ENCODE measurements at regions not wholly inside any gene's neighbourhood (a gene's known extent, or its start where the extent isn't known, plus 50 kb on each side); places are given as distances from the start of the nearest gene placed in this dataset.

- H3K4me1 ChIP-seq (ENCODE audit: control insufficient read depth, extremely low read depth, insufficient read depth, low read length): no peaks in the 10 kb centered on the region
- H3K27ac ChIP-seq (ENCODE audit: insufficient read depth, low read length): no peak overlapping the region
- no peaks in the 10 kb centered on the region for H3K9me3 ChIP-seq (ENCODE audit: control insufficient read depth, insufficient read depth, low read depth, low read length)
- H2AFZ ChIP-seq (ENCODE audit: low read length): peak overlapping the region; percentile 75
- H3K4me2 ChIP-seq (ENCODE audit: extremely low read depth, insufficient read depth, low read length): peak overlapping the region; percentile 60
- H4K20me1 ChIP-seq (ENCODE audit: control insufficient read depth, extremely low read depth, insufficient read depth, low read length): no peaks in the 10 kb centered on the region
- DNase-seq (ENCODE audit: low read depth in 2 of 2): peak in 1 of 2 donors; percentile 26
- H3K36me3 ChIP-seq (ENCODE audit: control insufficient read depth, insufficient read depth, low read length): no peaks in the 10 kb centered on the region
- TF ChIP-seq, protein P1, sequence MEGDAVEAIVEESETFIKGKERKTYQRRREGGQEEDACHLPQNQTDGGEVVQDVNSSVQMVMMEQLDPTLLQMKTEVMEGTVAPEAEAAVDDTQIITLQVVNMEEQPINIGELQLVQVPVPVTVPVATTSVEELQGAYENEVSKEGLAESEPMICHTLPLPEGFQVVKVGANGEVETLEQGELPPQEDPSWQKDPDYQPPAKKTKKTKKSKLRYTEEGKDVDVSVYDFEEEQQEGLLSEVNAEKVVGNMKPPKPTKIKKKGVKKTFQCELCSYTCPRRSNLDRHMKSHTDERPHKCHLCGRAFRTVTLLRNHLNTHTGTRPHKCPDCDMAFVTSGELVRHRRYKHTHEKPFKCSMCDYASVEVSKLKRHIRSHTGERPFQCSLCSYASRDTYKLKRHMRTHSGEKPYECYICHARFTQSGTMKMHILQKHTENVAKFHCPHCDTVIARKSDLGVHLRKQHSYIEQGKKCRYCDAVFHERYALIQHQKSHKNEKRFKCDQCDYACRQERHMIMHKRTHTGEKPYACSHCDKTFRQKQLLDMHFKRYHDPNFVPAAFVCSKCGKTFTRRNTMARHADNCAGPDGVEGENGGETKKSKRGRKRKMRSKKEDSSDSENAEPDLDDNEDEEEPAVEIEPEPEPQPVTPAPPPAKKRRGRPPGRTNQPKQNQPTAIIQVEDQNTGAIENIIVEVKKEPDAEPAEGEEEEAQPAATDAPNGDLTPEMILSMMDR (conservative IDR thresholded peaks at IDR 0.05 in 1 of 2, IDR thresholded peaks at IDR 0.05 in 1 of 2; ENCODE audit: low read depth in 1 of 2, low read length in 2 of 2): no peak
- no peak for TF ChIP-seq EZH2 (IDR thresholded peaks at IDR 0.05; ENCODE audit: low read length, missing control alignments)
- H3K79me2 ChIP-seq (ENCODE audit: control insufficient read depth, insufficient read depth, low read length): no peaks in the 10 kb centered on the region
- H3K27me3 ChIP-seq (ENCODE audit: control insufficient read depth, insufficient read depth, low read length): peaks cover 3% of the 10 kb centered on the region
- H3K4me3 ChIP-seq (replicated peaks in 1 of 4; ENCODE audit: control extremely low read depth in 1 of 4, insufficient read depth in 1 of 4, low read depth in 3 of 4, low read length in 4 of 4): peak overlapping the region; percentile 13 to 74 (median 34)
- no peak overlapping the region for H3K9ac ChIP-seq (ENCODE audit: insufficient read depth, low read length)
Observed at GRCh38 chr2:64227603-64228125, 83.4 kb upstream of the PELI1 start.

GRCh38 chr2:64228126-64228678 lies 84.0 kb upstream of the PELI1 start:
- Histone ChIP-seq H2AFZ (ENCODE audit: low read length) (peak overlapping the region; percentile 75), H3K79me2 (ENCODE audit: control insufficient read depth, insufficient read depth, low read length) (no peaks in the 10 kb centered on the region), H3K9me3 (ENCODE audit: control insufficient read depth, insufficient read depth, low read depth, low read length) (no peaks in the 10 kb centered on the region), H4K20me1 (ENCODE audit: control insufficient read depth, extremely low read depth, insufficient read depth, low read length) (no peaks in the 10 kb centered on the region), H3K9ac (ENCODE audit: insufficient read depth, low read length) (no peak overlapping the region), H3K4me1 (ENCODE audit: control insufficient read depth, extremely low read depth, insufficient read depth, low read length) (no peaks in the 10 kb centered on the region), H3K4me2 (ENCODE audit: extremely low read depth, insufficient read depth, low read length) (peak overlapping the region; percentile 60), H3K4me3 (replicated peaks in 1 of 4; ENCODE audit: control extremely low read depth in 1 of 4, insufficient read depth in 1 of 4, low read depth in 3 of 4, low read length in 4 of 4) (peak overlapping the region; percentile 13 to 74 (median 34)), H3K36me3 (ENCODE audit: control insufficient read depth, insufficient read depth, low read length) (no peaks in the 10 kb centered on the region), H3K27me3 (ENCODE audit: control insufficient read depth, insufficient read depth, low read length) (peaks cover 3% of the 10 kb centered on the region), H3K27ac (ENCODE audit: insufficient read depth, low read length) (no peak overlapping the region)
- TF ChIP-seq EZH2 (IDR thresholded peaks at IDR 0.05; ENCODE audit: low read length, missing control alignments): no peak
- TF ChIP-seq, protein P1 (conservative IDR thresholded peaks at IDR 0.05 in 1 of 2, IDR thresholded peaks at IDR 0.05 in 1 of 2; ENCODE audit: low read depth in 1 of 2, low read length in 2 of 2): no peak
- DNase-seq (ENCODE audit: low read depth in 2 of 2): peak; percentile 61 to 69

DNA sequence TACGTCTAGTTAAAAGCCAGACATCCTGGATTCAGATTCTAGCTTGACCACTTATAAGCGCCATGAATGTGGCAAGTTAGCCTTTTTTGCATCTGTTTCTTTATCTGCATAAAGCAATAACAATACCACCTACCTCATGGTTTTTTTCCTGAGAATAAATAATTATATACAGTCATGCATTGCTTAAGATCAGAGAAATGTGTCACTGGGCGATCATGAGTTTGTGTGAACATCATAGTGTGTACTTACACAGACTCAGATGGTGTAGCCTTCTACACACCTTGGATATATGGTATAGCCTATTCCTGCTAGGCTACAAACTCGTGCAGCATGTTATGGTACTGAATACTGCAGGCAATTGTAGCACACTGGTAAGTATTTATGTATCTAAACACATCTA lies 84.7 kb upstream of the PELI1 start:
- Histone ChIP-seq H2AFZ (ENCODE audit: low read length) (no peak overlapping the region), H4K20me1 (ENCODE audit: control insufficient read depth, extremely low read depth, insufficient read depth, low read length) (no peaks in the 10 kb centered on the region), H3K4me1 (ENCODE audit: control insufficient read depth, extremely low read depth, insufficient read depth, low read length) (no peaks in the 10 kb centered on the region), H3K9ac (ENCODE audit: insufficient read depth, low read length) (no peak overlapping the region), H3K27me3 (ENCODE audit: control insufficient read depth, insufficient read depth, low read length) (peaks cover 3% of the 10 kb centered on the region), H3K79me2 (ENCODE audit: control insufficient read depth, insufficient read depth, low read length) (no peaks in the 10 kb centered on the region), H3K9me3 (ENCODE audit: control insufficient read depth, insufficient read depth, low read depth, low read length) (no peaks in the 10 kb centered on the region), H3K4me2 (ENCODE audit: extremely low read depth, insufficient read depth, low read length) (peak overlapping the region; percentile 60), H3K27ac (ENCODE audit: insufficient read depth, low read length) (no peak overlapping the region), H3K36me3 (ENCODE audit: control insufficient read depth, insufficient read depth, low read length) (no peaks in the 10 kb centered on the region), H3K4me3 (replicated peaks in 1 of 4; ENCODE audit: control extremely low read depth in 1 of 4, insufficient read depth in 1 of 4, low read depth in 3 of 4, low read length in 4 of 4) (no peak overlapping the region)
- TF ChIP-seq, protein P1 (conservative IDR thresholded peaks at IDR 0.05 in 1 of 2, IDR thresholded peaks at IDR 0.05 in 1 of 2; ENCODE audit: low read depth in 1 of 2, low read length in 2 of 2): no peak
- no peak for TF ChIP-seq EZH2 (IDR thresholded peaks at IDR 0.05; ENCODE audit: low read length, missing control alignments)
- DNase-seq (ENCODE audit: low read depth in 2 of 2): no peak

All from fibroblast of lung (primary cell).